ENCODE measurements at regions not wholly inside any gene's neighbourhood (a gene's known extent, or its start where the extent isn't known, plus 50 kb on each side); places are given as distances from the start of the nearest gene placed in this dataset.

DNA sequence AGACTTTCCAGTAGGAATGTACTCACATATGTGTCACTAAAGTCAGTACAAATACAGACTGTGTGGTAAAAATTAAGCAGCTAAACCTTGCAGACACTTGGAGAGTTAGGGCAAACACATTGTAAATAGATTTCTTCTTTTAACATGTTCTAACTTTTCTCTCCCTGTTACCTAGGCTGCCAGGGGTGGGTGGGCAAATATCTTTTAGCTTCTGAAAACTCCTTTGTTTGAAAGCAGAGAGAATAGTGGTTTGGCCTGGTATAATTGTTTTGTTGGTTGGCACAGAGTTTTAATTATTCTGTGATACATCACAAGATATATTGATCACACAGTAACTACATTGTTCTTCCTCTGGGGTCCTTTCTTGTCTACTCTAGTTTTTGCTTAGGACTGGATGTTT is 289.8 kb upstream of the DACH1 start:
- DNase-seq, result no peak

DNA sequence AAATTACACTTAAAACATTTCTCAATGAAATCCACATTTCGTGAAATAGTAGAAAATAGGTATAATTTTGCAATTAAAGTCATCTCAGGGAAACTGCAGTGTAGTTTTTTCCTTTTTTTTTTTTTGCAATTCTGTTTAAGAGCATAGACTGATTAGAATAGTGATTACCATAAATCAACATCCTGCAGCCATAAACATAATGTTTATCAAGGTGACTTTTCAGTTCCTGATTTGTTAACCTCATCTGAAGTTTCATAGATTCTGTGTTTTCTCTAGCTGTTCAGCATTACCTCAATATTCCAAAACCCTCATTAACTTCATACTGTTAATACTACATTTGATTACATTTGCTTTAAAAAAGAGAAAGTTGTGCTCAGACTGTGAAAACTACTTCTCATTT is 286.3 kb upstream of the DACH1 start:
- DNase-seq, result no peak

DNA sequence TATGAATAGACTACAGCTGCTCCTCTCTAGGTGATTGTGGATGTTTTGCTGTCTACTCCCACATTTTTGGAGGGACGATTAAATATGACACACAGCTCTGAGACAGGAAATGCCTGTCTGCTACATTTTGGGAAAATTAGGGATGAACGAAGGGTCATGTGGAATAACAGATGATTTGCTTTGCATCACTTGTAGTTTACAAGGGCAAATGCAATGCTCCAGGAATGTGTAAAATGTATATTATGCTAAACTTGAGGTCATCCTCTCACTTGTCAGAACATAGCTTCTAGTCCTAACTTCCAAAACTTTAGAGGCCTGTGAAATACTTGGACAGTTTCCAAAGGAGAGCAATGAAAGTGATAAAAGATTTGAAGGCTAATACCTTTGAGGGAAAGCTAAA is 284.2 kb upstream of the DACH1 start:
- no peak for DNase-seq

DNA sequence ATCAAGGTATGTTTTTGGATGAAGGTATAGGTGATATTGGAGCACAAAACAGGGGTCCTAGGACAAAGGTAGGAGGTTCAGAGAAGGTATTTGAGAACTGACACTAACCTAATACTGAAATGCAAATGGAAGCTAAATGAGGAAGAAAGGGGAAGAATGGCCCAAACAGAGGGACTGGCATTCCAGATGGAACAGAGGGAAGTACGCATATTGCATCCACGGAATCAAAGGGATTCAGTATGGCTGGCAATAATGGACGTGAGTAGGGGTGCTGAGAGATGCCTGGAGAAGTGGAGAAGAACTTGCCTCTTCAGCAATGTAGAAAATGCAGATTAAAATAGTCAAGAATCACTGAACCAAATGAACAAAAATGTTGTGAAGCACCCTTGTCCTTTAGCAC is 283.5 kb upstream of the DACH1 start:
- DNase-seq, result no peak

DNA sequence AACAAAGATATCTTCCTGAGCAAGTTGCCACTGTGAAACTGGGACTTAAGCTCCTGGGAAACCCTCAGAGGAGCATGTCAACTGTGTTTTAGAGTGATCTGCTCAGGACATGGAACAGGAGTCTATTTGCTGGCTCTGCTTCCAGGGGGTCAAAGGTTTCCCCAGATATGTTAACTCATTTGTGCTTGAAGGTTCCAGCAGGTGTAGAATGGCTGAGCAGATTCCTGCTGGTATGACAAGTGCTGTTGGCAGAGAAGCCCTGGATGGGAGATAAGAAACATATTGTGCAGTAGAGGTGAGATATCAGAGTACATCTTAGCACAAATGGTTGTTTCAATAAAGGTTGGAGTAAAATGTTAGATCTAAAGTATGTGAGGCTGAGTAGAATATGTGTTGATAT is 282.7 kb upstream of the DACH1 start:
- DNase-seq, result no peak

DNA sequence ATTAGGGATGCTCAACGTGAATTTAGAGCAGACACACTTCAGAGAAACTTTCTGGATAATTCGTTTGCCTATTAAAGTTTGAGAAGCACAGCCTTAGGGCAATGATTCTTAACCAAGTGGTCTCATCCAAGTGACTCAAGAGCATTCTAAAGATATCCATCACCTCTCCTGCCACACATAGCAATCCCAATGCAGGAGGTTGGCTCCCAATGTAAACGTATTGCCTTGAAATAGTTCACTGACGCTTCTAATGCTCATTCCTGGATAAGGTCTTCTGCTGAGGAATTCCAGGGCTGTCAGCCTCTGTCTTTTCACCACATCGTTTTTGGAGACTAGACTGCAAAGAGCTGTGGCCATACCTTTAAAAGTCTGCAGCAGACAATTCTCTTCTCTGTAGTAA is 279.8 kb upstream of the DACH1 start:
- DNase-seq, result no peak

DNA sequence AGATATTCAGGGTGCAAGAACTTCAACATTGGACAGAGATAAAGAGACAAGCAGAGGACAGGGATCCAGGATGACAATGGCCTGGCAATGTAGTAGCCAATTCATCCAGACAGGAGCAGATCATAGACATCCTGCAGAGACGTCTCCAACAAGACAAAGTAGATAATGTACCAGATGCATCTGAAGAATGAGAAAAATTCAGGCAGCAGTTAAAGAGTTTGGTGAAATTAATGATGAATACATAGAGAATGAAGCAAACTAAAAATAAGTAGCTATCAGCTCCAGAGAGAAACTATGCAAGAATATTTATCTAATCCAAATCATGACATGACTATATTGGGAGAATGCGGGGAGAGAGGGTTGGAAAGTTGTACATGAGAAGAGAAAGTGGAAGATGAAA is 278.4 kb upstream of the DACH1 start:
- no peak for DNase-seq

DNA sequence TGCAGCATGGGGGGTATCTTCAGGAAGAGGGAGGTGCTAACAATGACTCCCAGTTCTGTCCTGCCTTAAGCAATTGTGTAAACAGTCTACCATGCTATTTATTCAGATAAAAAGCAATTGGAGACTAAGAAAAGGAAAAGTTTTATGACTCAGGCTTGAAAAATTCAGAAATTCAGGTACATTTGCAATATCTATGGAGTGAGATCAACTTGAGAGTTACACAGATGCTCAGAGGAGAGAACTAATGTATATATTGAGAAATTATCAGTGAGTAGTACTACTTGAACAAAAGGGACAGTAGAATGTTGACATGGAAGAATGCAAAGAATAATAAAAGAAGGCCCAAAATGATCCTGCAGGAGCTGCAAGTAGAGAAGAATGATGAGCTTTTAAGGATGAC is 277.6 kb upstream of the DACH1 start:
- DNase-seq, result no peak

DNA sequence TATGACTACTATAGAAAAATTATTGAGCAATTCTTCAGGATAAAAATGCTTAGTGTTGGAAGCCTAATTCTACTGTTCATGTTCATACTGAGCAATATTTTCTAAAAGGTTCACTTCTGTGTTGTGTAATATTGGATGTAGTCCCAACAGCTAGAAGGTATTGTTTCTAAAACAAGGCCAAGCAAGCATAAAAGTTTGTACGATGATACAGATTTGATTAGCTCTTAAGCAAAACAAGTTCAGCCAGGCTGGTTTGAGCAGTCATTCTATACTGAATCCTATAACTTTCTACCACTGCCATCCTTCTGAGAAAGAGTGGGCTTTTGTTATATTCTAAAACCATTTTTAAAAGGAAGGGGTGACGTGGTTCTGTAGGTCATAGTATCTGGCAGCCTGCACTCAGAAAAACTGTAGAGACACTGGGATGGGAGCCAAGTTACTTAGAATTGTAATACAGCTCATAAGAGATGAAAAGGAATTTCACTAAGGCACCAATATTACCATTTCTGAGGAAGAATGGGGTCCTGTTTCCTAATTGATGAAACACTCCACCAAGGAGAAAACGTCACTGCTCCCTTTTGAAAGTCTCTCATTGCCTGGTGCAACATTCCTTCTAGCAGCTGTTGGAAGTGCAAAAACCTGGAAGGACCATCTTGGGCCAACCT is 275.0 kb upstream of the DACH1 start:
- DNase-seq, result no peak

DNA sequence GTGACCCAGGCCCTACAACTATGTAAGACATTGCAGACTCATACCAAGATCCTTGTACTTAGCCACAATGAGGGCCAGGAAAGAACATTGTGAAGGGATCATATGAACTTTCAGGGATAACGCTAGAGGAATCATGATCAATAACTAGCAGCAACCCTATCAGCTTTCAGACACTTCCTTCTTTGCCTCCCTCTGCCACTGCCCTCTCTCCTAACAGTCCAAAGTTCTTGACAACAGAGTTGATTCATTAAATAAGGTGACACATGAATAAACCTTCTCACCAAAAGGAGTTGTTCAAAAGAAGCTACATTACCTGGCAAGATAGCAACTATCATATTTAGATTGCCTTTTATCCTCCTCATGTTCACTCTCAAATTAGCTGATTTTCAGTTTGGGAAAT is 272.2 kb upstream of the DACH1 start:
- DNase-seq, result no peak

DNA sequence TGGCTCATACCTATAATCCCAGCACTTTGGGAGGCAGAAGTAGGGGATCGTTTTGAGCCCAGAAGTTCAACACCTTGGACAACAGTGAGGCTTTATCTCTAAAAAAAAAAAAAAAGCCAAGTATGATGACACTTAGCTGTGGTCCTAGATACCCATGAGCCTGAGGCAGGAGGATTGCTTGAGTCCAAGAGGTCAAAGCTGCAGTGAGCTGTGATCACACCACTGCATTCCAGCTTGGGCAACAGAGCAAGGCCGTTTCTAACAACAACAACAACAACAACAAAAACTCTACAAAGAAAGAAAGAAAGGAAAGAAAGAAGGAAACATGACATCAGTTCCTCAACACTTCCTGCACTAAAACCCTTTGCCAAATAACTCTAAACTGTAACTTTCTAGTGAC is 265.1 kb upstream of the DACH1 start:
- DNase-seq, result no peak

DNA sequence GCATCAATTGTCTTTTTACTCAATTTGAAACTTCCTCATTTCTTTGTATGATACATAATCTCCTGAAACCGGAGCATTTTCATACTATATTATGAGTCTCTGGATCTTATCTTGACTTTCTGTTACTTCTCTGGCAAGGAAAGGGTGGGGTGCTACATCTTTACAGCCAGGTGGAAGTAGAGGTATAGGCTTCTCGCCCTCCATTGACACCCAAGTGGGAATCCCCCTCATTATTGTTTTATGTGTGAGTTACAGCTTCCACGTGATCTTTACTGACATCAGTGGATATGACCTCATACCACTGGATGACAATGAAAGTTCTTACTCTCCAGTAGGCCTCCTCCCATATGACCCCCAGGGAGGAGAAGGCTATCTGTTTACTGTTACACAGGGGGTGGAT is 262.1 kb upstream of the DACH1 start:
- DNase-seq, result no peak

DNA sequence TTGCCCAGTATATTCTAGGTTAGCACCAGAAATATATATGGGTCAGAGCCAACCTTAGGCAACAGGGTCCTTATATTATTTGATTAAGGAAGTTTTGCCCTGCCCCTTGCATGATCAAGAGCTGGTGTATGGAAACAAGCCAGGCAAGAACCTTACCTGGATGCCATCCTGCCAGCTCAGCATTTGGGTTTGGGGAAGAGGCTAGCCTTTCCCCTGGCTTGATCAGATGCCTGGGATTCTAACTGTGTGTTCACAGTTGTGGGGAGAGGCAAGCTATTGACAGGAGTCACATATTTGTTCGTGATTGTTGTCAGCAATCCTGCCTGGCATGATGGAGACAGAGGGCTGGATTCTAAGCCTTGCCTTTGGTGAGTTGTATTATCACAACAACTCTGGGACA is 260.0 kb upstream of the DACH1 start:
- DNase-seq, result no peak

DNA sequence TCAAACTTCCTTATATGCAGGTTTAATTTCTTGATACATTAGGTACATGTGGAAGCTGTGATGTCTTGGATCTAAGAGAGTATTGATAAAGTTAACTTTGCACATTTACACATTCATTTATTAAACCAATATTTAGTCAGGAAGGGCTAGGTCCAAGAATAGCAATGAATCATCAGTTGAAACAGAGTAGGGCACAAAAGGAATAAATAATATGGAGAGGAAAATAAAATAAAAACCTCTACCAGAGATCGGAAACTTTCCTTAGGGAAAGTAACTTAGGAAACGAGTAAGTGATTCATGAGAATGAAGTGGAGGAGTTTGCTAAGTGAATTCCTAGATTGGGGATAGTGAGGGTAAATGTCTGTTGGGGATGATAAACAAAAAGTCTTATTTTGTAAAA is 259.4 kb upstream of the DACH1 start:
- DNase-seq, result no peak

DNA sequence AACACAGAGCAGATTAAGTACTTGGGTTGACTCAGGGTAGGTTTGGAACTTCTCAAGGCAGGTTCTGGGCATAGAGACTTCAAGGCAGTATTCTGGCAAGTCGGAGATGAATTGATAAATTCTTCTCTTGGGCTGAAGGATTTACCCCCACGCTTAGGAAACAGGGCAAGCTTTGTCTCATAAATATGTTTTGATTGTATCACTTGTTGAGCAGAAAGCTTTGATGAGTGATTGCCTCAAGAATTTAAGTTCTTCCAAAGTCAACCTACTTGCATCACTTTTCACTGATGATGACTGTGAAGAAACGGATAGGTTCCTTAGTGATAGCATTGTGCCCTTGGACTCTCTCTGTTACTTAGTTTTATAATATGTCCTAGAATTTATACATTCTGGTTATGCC is 258.6 kb upstream of the DACH1 start:
- DNase-seq, result no peak

DNA sequence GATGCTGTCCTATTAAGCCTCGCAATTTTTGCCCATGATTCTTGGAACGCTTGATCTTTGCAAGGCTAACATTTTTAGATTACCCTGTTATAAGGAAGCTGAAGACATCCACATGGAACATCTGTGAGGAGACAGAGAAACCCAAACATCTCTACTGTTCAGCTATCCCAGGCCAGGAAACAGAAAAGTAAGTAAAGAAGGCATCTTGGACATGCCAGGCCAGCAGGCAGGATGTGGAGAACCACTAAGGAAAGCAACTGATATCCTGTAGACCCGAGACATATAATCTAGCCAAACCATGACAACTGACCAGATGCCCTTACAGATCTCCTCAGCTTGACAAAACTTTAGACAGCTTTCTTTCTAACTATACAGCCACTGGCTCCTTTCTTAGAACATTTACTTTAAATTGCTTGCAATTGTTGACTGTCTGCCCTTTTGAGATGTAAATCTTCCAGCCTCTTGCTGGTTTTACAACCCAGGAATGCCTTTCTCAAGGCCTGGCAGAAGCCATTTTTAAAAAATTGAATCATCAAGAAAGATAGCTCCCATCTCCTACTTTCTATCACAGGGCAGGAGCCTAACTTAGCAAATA is 255.8 kb upstream of the DACH1 start:
- DNase-seq, result no peak

DNA sequence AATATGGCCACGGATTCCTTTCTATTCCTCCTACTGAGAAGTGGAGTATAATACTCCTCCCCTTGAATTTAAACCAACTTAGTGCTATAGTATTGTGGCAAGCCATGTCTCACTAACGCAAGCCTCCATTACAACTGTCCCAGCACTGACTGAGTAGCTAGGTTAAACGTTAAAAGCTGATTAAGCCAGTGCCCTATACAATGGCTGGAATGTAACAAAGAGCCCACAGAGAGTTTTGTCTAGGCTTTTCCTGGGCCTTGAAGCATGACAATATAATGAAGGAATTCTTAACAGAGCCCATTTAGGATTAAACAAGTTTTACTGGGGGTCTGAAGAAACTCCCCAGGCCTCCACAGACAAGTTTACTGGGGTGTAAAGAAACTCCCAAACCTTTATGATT is 254.5 kb upstream of the DACH1 start:
- DNase-seq, result no peak

DNA sequence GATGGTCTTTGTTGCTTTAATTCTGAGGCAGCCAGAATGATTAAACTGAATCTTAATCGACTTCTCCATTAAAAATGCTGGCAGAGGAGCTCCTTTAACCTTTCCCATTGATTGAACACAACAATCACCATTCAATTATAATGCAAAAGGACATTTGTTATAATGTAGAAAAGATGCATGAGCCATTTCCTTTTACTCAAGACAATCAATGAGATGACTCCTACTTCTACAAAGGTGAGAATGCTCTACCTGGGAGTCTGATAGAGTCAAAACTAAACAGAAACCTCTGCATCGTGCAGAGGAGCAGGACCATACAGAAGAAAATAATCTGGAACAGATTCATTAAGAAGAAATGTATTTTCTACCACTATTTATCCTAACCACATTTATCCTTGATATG is 253.6 kb upstream of the DACH1 start:
- peak; percentile 16 for DNase-seq

DNA sequence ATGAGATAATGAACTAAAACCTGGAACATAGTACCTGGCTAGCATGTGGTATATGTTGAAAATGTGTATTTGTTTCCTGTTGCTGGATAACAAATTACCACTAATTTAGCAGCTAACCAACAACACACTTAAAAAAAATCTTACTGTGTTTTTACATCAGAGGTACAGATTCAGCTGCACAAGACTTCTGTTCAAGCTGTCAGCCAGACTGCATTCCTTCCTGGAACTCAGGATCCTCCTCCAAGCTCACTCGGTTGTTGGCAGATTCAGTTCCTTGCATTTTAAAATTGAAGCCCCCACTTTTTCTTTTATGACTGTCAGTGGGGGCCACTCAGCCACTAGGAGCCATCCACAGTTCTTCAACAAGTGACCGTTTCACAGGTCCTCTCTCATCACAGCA is 246.9 kb upstream of the DACH1 start:
- no peak for DNase-seq

DNA sequence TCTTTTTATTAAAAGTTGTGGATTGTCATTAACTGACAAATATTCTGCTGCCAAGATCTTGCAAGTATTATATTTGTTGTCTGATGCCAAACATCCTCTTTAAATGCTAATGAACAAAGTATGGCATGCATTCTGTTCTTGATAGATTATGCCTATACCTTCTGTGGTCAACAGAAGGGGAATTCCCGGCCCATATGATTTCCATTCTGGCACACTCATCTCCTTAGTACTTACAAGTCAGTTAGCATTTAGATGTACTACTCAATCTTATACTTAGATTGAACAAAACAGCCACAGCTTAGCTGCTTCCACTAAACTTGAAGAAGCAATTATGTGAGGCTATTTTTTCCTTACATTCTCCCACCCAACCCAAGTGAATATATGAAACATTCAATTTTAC is 246.1 kb upstream of the DACH1 start:
- no peak for DNase-seq

DNA sequence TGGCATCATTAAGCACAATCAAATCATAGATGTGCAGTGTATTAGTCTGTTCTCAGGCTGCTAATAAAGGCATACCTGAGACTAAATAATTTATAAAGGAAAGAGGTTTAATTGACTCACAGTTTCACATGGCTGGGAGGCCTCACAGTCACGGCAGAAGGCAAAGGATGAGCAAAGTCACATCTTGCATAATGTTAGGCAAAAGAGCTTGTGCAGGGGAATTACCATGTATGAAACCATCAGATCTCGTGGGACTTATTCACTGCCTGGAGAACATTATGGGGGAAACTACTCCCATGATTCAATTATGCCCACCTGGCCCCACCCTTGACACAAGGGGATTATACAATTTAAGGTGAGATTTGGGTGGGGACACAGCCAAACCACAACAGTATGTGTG is 245.2 kb upstream of the DACH1 start:
- no peak for DNase-seq

DNA sequence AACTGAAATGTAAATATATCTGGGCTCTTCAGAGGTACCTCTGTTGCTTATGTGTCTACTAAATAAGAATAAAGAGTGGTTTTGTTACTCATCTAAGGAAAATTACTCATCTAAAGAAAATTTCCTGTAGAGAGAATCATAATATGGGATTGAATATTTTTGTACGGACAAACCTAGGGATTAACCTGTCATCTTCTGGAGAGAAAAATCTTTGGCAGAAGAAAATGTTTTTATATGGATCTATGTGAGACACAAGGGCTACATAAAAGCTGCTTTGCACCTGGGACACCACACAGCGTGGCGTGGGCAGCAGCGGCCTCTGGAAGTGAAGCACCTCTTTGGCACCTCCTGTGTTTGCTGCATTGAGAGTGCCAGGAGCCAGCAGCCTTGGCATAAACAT is 242.9 kb upstream of the DACH1 start:
- DNase-seq, result no peak

DNA sequence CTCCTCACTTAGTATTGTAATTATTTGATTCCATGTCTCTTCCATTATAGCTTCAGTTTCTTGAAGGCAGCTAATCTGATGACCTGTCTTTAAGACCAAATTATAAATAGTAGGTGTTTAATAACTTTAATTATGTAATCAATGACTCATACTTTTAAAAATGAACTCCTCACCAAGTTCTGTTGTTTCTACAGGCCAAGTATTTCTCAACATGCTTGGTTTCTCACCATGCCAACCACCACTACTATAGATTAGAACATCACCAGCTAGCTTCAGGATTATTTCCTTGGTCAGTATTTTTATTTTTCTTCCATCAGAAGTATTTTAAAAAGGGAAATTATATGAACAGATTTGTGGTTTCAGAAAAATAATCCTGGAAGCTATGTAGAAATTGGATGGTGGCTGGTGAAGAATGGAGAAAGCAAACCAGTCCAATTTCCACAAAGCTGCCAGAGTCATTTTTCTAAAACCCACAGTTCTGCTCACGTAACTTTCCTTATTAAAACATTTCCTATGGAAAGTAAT is 237.7 kb upstream of the DACH1 start:
- DNase-seq, result no peak

DNA sequence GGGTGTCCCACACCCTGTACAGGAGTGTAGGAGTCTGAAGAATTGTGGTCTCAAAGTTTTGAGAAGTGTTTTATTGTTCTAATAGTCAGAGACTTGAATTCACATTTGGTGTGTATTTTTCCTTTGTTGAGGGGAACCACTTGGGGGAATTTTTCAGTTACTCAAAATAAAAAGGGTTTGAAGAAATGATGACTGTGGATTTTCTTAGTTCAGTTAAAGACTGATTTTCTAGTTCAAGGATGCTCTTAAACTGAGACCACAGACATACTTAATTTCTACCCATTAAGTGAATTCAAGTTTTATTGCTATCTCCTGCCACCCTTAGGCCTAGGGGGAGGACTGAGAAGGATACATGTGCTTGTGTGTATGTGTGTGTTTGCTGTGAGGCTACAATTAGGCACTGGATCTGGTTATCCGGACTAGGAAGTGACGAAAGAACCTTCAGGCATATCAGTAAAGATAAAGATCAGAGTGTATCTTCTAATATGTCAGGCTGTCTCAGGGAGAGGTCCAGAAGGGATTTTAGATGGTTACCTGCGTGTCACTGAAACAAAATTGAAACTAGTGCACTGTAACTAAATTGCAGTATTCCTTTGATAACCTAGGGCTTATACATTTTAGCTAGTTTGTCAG is 234.9 kb upstream of the DACH1 start:
- no peak for DNase-seq

DNA sequence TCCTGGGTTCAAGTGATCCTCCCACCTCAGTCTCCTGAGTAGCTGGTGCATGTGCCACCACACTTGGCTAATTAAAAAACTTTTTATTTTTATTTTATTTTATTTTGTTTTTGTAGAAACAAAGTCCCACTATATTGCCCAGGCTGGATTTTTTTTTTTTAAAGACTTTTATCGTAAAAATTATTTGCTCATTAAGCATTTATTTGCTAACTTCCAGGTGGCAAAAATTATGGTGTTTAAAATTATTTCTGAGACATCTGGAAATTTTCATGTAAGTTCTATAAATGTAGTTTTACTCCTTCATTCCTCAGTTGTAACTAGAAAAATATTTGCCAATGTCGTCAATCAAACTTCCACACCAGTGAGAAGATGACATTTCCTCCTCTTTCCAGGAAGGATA is 233.3 kb upstream of the DACH1 start:
- no peak for DNase-seq

Data from NCI-H748 treated with DMSO at 0.1 percent for 48 hours (cell line).